ENCODE measurements at regions not wholly inside any gene's neighbourhood (a gene's known extent, or its start where the extent isn't known, plus 50 kb on each side); places are given as distances from the start of the nearest gene placed in this dataset.

- TF ChIP-seq TAF1 (IDR thresholded peaks at IDR 0.05; ENCODE audit: borderline replicate concordance, low read depth, low read length) (no peak), POLR2A (IDR thresholded peaks at IDR 0.05; ENCODE audit: low read depth, low read length) (no peak)
Observed at GRCh38 chr1:157302724-157303123, 164.5 kb upstream of the ETV3 start.

All from GM12892 (cell line).